Myocyte (in vitro differentiated cells): ENCODE measurements at regions not wholly inside any gene's neighbourhood (a gene's known extent, or its start where the extent isn't known, plus 50 kb on each side); places are given as distances from the start of the nearest gene placed in this dataset.
"Not testable (repeated sequence)": the region's sequence is repeated elsewhere in the genome, so short reads cannot be mapped to it uniquely, and the experiment has no call there.

Experiments
- DNase-seq: peaks from one replicate; pipeline ENCODE4 v3.0.0-alpha.2; 2012; ENCODE audit warnings: low read depth

DNA sequence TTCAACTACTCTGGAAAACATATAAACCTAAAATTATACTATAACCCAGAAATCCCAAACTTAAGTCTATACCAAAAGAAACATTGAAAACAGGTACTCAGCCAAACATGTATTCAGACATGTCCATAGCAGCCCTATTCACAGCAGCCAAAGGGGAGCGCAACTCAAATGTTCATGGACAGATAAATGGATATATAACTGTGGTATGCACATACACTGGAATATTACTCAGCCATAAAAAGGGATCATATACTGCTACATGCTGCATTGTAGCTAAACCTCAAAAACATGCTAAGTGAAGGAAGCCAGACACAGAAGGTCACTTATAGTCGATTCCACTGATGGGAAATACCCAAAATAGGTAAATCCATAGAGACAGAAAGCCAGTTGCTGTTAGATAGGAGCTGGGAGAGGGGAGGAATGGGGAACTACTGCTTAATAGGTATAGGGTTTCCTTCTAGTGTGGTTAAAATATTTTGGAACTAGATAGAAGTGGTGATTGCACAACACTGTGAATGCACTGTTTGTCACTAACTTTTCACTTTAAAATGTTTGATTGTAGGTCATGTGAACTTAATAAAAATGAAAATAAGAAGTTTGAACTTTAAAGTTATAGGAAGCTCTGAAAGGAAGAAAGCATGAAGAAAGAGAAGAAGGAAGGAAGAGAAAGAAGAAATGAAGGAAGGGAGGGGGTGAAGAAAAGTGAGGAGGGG, 812.3 kb downstream of the CDH11 start:
- no peak for DNase-seq

DNA sequence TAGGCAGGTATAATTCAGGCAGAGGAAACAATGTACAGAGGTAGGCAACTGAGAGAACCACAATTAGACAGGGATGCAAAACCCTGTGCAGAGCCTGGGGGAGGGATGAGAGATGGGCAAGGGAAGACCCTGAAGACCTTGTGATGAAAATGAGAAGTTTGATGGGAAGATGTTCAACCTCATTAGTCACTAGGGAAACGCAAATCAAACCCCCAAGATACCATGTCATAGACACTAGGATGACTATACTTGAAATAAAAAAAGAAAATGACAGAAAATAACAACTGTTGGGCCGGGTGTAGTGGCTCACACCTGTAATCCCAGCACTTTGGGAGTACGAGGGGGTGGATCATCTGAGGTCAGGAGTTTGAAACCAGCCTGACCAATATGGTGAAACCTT, 813.1 kb downstream of the CDH11 start:
- no peak for DNase-seq

DNA sequence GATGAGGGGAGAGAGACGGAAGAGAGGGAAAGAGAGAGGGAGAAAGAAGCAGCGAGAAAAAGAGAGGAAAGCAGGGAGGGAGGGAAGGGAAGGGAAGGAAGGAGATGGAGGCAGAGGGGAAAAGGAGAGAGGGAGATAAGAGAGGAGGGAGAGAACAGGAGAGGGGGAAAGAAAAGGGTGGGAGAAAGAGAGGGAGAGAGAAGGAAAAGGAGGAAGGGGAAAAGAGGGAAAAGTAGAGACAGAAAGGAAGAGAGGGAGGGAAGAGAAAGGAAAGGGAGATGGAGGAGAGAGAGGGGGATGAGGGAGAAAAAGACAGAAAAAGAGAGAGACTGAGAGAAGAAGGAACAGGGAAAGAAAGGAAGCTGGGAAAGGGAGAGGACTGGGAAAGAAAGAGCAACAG, 814.4 kb downstream of the CDH11 start:
- no peak for DNase-seq

DNA sequence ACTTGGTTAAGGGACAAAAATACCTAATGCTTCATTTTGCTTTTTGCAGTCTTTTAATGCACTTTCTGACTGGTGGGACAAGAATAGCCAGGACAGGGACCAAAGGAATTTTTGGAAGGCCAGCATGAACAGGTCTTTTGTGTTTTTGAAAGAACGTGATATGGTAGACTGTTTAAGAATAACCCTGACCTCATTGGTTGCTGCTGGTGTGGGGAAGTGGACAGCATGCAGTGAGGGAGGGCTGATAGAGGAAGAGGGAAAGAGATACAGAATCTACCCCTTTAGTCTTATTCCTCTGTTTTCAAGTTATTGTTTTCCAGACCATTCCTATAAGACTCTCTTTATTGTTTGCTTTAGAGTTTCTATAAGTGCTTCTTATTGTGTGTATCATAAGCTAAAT, 816.2 kb downstream of the CDH11 start:
- DNase-seq = peak; percentile 48

DNA sequence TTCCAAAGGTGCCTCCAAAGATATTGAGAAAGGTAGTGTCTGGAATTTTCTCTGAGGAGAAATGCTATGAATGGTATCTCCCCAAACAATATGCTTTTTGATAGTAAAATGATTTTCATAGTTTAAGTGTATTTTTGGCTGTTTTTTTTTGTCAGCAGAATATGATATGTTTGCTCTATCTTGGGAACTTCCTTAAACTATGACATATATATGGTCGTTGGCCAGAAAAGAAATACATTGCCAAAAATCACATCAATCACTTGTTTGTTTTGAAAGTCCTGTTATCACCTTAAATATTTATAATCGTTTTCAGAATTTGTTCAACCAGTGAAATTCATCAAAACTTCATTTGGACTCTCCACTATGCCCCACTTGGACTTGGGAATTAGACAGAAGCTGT, 816.9 kb downstream of the CDH11 start:
- DNase-seq = no peak

DNA sequence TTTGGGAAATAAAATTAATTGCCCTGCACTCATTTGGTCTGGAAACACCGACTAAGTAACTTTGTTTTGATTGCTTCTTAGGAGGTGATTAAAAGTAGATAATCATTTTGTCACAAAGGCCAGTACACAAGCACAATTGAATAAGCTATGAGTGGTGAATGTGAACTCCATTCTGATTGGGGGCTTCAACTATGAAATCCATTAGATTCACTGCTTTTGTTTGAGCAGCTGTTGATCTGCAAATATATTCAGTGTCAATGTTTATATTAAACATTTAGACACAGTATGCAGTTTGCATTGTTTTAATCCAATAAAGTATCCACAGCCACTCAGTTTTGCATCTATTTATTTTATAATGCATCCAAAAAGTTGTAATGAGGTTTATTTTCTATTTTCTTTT, 817.5 kb downstream of the CDH11 start:
- no peak for DNase-seq

DNA sequence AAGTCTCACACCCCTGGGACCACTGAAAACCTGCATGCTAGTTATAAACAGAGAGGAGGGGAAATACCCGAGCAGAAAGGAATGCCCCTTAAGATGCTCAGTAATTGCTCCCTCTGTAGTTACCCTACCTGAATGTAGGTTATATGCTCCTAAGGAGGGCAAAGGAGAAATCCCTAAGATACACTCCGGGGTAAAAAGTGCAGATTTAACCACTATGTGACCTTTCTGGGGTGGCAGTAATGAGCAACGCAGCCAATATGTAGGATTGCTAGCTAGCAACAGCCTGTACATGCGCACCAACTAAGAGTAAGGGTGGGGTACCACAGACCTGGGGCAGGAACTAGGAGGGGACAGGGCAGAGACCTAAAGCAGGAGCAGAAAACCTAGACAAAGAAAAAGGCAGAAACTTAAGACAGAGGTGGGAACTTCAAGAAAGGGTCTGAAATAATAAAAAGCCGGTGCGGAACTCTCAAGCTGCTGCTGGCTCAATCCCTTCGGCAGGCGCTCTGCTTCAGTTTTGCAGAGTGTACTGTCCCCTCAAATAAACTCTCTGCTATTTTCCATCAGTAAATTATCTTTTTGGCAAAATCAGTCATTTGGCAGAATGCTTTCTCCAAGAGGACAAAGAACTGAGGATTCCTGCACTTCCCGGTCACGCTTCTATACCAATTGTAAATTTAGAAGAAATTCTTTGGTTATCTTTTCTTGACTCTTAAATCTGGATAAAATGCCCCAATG, 823.8 kb downstream of the CDH11 start:
- DNase-seq = no peak

DNA sequence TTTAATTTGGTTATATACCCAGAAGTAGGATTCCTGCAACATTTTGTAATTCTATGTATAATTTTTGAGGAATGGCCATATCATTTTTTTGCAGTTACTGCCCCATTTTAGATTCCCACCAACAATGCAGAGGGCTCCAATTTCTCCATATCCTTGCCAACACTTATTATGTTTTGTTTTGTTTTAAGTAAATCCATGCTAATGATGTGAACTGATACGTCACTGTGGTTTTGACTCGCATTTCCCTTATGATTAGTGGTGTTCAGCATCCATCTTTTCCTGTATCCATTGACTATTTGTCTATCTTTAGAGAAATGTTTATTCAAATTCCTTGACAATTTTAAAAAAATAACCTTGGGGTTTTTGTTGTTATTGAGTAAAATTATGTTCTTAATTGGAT, 826.4 kb downstream of the CDH11 start:
- DNase-seq = no peak

DNA sequence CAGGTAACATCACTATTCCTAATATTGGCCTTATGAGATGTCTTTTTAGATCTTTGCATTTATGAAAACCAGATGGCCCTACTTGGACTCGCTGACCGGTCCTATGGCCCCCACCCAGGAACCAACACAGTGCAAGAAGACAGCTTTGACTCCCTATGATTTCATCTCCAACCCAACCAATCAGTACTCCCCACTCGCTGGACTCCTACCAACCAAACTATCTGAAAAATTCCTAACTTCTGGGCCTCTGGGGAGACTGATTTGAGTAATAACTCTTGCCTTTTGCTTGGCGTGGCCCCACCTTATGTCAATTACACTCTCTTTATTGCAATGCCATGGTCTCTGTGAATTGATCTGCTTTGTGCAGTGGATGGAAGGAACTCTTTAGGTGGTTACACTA, 828.9 kb downstream of the CDH11 start:
- no peak for DNase-seq

DNA sequence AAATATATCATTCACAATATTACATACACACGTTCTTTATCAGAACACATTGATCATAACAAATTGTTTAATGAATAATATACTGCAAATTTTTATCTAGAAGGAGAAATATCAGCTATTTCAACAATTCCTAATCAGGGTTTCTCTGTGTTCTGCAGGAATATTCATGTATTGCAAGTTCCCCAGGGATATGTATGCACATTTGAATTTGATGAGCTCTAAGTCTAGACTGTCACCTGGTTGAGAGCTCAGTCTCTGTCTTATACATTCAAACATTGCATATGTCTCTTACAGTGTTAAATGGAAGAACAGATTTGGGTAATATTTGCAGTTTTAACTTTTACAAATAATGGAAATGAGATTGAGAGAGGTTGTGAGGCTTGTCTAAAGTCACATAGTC, 829.7 kb downstream of the CDH11 start:
- no peak for DNase-seq

DNA sequence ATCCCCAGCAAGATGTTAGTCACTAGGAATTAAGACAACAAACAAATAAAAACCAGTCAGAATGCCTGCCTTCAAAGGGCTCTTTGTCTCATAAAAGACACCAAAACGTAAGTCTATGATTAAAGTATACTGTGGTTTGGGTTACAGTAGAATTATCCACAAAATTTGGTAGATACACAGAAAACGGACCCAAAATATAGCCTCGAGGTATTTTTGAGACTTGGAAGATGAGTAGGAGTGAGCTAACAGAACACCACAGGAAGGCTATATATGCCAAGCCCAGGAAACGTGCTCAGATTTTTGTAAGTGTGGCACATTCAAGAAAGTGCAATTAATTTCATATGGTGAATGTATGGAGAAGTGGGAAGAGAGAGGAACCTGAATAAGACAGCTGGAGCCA, 831.4 kb downstream of the CDH11 start:
- DNase-seq = no peak

DNA sequence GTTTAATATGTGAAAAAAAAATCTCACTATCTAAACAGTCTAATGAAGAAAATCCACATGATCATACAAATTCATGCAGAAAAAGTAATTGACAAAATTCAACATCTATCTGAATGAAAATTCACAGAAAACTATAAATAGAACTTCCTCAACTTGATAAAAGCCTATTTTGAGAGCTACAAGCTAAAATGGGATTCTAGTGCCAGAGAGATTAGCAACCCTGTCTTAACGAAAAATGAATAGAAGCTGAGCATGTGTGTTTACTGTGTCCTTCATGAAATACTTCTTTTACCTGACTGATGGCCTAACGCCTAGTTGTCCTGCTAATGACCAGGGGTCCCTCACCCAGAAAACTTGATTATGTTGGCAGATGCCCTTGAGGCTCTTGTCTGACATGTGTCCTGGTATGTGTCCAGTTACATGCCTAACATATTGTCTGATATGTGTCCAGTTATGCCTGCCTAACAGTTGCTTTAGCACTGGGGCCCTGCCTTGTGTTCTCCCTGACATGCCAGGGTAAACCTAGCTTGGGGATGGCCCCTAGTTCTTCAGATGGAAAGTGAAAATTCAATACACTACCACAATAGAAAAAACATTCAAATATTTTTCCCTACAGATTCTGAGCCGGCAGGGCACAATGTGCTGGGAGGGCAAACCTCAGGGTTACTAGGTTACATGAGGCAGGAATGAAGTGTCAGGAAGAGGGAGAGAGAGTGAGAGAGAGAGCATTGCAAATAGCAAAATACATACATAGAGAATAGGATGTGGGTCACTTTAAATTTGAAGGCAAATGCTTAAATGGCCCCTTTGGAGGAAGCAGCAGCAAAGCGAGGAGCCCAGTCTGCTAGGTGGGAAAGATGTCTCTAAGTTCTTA, 834.0 kb downstream of the CDH11 start:
- no peak for DNase-seq

DNA sequence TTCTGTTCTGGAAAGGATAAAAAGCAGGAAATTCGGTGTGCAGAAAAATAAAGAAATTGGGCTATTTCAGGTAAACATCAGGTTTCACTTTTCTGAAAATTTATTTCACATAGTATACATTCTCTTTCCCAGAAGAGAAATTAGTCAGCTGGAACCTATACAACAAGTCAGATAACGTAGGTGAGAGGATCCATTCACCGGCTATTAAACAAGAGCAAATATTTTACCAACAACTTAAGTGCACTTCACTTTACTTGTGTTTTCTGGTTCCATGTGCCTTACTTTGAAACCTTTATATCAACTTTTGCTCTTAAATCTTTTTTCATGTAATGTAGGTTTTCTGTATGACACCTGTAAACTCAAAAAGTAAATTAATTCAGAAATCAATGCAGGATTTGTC, 839.7 kb downstream of the CDH11 start:
- DNase-seq = no peak

DNA sequence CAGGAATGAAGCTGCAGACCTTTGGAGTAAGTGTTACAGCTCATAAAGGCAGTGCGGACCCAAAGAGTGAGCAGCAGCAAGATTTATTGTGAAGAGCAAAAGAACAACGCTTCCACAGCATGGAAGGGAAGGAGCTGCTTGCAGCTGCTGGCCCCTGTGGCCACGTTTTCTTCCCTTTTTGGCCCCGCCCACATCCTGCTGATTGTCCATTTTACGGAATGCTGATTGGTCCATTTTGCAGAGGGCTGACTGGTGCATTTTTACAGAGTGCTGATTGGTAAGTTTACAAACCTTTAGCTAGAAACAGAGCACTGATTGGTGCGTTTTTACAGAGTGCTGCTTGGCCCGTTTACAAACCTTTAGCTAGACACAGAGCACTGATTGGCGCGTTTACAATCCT, 841.5 kb downstream of the CDH11 start:
- no peak for DNase-seq

DNA sequence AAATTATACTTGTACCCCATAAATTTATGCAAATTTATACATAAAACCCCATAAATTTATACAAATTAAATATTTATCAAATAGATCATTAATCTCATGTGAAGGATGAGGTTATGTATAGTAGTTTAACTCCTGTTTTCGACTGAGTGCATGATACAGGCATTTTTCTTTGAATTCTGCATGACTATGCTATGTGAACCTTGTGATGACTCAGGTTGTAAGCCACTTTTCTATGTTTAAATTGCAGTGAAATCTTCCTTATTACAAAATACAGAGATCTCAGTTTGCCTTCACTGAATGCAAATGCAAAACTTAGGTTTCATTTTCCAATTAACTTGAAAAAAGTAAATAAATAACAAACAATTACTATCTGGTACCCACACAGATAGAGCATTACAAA, 843.7 kb downstream of the CDH11 start:
- DNase-seq = no peak

DNA sequence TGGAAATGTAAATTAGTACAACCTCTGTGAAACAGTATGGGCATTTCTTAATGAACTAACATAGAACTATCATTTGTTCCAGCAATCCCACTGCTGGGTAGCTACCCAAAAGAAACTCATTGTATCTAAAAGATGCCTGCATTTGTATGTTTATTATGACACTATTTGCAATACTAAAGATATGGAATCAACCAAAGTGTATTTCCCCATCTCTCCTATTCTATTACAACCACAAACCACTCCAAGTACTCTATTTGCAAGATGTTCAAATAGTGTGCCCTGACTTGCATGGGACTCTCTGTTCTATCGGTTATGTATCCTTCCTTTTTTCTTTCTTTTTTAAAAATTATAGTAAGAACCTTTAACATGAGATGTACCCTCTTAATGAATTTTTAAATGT, 845.2 kb downstream of the CDH11 start:
- DNase-seq = peak; percentile 30

DNA sequence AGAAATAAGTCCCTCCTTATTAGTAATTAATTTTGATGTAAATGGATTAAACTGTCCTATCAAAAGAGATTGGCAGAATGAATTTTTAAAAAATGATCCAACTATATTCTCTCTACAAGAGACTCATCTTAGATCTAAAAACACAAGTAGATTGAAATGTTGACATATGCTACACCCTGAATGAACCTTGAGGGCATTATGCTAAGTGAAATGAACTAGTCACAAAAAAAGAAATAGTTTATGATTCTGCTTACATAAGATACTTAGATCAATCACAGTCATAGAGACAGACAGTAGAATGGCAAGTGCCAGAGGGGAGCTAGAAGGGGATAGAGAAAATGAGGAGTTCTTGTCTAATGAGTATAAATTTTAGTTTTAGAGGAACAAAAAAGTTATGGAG, 849.8 kb downstream of the CDH11 start:
- DNase-seq = no peak

DNA sequence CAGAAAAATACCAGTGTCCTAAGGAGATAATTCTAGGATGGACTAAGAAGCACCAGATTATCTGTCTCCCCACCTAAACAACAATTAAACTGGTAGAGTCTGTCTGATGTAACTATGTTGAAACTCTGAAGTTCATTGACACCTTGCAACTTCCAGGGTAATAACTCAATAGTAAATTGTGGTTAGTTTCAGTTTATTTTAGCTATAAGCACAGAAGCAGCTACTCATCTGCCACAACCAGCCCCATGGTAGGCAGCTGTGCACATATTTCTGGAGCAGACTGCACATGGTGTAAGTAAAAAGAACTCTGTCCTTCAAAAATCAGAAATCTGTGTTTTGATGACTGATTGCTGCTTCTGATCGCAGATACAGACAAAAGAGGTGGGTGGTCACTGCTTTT, 852.1 kb downstream of the CDH11 start:
- peak; percentile 40 for DNase-seq

DNA sequence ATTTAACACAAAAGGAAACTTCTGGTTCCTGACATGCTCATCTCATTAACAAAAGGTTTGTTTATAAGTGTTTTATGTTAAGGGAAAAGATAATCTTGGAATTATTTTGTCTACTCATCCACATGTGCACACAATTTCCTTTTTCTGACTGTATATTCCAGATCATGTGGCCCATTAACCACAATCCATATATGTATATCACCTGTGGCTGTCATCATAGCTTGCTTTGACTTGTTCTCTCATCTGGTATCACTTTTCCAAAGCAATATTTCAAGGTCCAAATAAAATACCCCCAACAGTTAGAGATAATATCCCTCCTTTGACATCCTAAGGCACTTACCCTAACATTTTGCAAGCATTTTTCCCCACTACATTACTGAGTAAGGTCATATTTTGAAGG, 856.1 kb downstream of the CDH11 start:
- DNase-seq = no peak

DNA sequence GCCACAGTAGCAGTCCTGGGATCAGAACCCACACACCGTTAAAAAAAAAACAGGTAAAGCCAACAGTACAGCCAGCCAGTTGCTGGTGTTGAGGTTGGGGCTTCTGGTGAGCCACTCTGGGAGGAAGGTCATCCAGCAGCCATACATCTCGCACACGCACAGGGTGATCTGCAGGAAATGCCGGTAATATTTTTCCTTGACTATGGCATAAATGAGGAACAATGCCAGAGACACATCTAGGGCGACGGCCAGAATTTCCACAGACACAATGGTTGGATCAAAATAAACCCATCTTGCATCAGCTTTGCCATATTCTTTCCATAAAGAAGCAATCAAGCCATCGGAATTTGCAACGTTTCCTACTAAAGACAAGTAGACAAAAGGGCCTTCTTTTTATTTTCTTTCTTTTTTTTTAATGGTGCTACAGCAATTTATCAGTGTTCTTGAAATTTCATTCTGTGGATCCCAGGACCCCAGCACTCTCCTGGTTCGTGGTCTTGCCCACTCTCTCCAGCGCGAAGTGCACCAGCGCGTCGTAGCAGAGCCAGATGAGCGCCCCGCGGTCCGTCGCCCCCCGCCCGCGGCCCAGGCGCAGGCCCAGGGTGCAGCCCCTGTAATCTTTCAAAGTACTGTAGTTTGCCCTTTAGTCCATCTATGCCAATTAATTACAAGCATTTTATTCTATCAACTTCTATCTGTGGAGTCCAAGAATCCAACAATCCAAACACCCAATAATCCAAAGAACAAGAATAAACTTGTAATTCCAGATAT, 861.0 kb downstream of the CDH11 start:
- not testable (repeated sequence) for DNase-seq
